ENCODE measurements at regions not wholly inside any gene's neighbourhood (a gene's known extent, or its start where the extent isn't known, plus 50 kb on each side); places are given as distances from the start of the nearest gene placed in this dataset.

DNA sequence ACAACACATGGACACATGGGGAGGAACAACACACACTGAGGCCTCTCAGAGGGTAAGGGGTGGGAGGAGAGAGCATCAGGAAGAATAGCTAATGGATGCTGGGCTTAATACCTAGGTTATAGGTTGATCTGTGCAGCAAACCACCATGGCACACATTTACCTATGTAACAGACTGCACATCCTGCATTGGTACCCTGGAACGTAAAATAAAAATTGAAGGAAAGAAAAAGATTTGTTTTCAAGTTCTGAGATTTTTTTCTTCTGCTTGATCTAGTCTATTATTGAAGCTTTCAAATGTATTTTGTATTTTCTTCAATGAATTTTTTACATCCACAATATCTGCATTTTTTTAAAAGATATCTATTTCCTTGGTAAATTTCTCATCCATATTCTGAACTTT lies 59.3 kb upstream of the SLC4A10 start:
- TF ChIP-seq EZH2 (IDR thresholded peaks at IDR 0.05; ENCODE audit: borderline replicate concordance, insufficient read depth, low read depth, low read length, poor library complexity, severe bottlenecking) (no peak), CTCF (IDR thresholded peaks at IDR 0.05) (no peak)
